GM12865 (cell line): ENCODE measurements at regions not wholly inside any gene's neighbourhood (a gene's known extent, or its start where the extent isn't known, plus 50 kb on each side); places are given as distances from the start of the nearest gene placed in this dataset.

Experiments used
- DNase-seq: peaks from one replicate; pipeline ENCODE4 v3.0.0; 2010; ENCODE audit warnings: low read depth
- H3K4me3 ChIP-seq: 2 replicates; pipeline ENCODE4 v1.5.1; 2011; ENCODE audit warnings: mild to moderate bottlenecking, low read depth, low read length, control low read depth
- CTCF ChIP-seq: IDR thresholded peaks from 2 replicates; pipeline ENCODE4 v1.5.1; 2011; ENCODE audit warnings: low read length, control low read depth, low read depth, inconsistent platforms; ENCODE audit not compliant: insufficient read depth; ENCODE audit errors: missing control alignments

GRCh38 chr1:69319287-69319686 lies 248.4 kb upstream of the LRRC7 start:
- DNase-seq = peak; percentile 34
- H3K4me3 ChIP-seq = no peak overlapping the region
- no peak for TF ChIP-seq CTCF

DNA sequence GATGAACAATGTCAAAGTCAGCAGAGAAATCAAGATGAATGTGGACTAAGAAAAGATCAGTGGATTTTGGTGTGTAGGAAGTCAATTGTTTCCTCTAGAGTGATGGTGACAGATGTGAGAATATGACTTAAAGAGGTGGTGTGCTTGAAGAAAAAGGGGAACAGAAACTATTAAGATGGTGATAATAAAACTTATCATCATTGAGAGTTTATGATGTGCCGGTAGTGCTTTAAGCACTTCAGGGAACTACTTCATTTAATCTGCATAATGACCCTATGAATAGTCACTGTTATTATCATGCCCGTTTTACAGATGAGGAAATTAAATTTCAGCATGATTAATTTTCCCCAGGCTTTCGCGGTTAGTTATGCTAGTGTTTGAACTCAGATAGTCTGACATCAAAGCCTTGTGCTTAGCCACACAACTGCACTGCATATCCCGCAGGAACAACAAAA lies 246.9 kb upstream of the LRRC7 start:
- TF ChIP-seq CTCF = no peak
- no peak overlapping the region for H3K4me3 ChIP-seq
- DNase-seq = peak; percentile 28

DNA sequence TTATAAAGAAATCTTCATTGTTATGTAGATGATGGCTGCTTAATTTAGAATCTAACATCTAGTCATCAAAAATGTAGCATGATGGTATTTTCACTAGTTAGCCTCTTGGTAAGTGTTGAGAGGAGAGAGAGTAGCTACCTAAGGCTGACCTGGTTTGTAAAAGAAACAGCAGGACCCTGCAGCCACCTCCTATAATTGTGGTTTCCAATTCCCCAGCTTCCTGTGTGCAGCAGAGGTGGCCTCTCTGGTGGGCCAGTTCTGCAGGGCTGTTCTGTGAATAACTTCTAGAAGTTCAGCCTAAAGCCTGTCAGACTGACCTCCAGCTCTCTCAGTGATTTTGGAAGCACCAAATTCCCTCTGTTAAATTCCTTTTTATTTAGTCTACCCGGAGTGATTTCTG lies 246.4 kb upstream of the LRRC7 start:
- DNase-seq = no peak
- H3K4me3 ChIP-seq = no peak overlapping the region
- no peak for TF ChIP-seq CTCF

GRCh38 chr1:69328186-69328585 lies 239.5 kb upstream of the LRRC7 start:
- H3K4me3 ChIP-seq = no peak overlapping the region
- DNase-seq = no peak
- no peak for TF ChIP-seq CTCF

DNA sequence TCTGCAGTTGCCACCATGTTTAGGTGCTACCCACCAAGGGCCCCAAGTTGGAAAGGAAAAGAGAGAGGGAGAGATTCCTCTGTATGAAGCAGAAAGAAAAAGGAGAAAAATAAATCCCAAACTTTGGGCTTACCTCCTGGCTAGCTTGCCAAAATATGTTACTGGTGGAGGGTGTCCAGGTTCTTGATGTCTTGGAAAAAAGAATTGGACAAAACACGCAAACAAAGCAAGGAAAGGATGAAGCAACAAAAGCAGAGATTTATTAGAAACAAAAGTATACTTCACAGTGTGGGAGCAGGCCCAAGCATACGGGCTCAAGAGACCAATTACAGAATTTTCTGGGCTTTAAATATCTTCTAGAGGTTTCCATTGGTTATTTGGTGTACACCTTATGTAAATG lies 204.5 kb upstream of the LRRC7 start:
- TF ChIP-seq CTCF = no peak
- H3K4me3 ChIP-seq = no peak overlapping the region
- DNase-seq = no peak

- no peak for DNase-seq
- no peak for TF ChIP-seq CTCF
- H3K4me3 ChIP-seq = no peak overlapping the region
Measured at GRCh38 chr1:69373520-69373919, 194.2 kb upstream of the LRRC7 start.

DNA sequence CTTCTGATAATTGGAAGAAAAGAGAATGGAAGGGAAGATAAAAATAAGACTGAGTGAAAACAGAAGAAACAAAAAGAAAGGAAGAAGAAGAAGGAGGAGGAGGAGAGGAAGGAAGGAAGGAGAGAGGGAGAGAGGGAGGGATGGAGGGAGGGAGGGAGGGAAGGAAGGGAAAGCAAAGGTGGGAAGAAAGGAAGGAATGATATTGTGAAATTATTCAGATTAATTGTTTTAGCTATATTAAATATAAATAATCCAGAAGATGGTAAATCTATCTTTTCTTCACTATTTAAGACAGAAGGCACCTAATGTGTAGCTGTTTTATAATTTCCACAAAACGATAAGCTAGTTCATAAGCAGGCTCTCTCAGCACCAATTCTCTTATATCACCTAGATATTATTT lies 191.3 kb upstream of the LRRC7 start:
- DNase-seq = no peak
- H3K4me3 ChIP-seq = no peak overlapping the region
- no peak for TF ChIP-seq CTCF
